Gastrocnemius medialis (tissue), 4 donors: ENCODE measurements at regions not wholly inside any gene's neighbourhood (a gene's known extent, or its start where the extent isn't known, plus 50 kb on each side); places are given as distances from the start of the nearest gene placed in this dataset.
"Not testable (repeated sequence)": the region's sequence is repeated elsewhere in the genome, so short reads cannot be mapped to it uniquely, and the experiment has no call there.

Experiments
- CTCF ChIP-seq, 5 experiments: fragments of 450-650 bp in 3 of 5; fragments of 200-600 bp in 2 of 5; sonication (generic) in 2 of 5; IDR thresholded peaks in 4 of 5; conservative IDR thresholded peaks in 1 of 5; 1 replicate in 4 of 5; 2 replicates in 1 of 5; pipeline ENCODE4 v1.5.1; 2016 to 2019; ENCODE audit warnings: antibody characterized with exemption in 5 of 5, mild to moderate bottlenecking in 3 of 5, moderate library complexity in 3 of 5
- POLR2A ChIP-seq, 2 donors: fragments of 450-650 bp; IDR thresholded peaks; one replicate each; pipeline ENCODE4 v1.6.1; 2017; ENCODE audit warnings: antibody characterized with exemption in 2 of 2, mild to moderate bottlenecking in 2 of 2, moderate library complexity in 2 of 2

GRCh38 chr9:42409581-42409980 is 226.1 kb downstream of the SPATA31A6 start:
- not testable (repeated sequence) for TF ChIP-seq POLR2A (IDR thresholded peaks at IDR 0.05); CTCF (IDR thresholded peaks at IDR 0.05 in 4 of 5, conservative IDR thresholded peaks at IDR 0.05 in 1 of 5)
